ENCODE measurements at regions not wholly inside any gene's neighbourhood (a gene's known extent, or its start where the extent isn't known, plus 50 kb on each side); places are given as distances from the start of the nearest gene placed in this dataset.
"Not testable (repeated sequence)": the region's sequence is repeated elsewhere in the genome, so short reads cannot be mapped to it uniquely, and the experiment has no call there.

DNA sequence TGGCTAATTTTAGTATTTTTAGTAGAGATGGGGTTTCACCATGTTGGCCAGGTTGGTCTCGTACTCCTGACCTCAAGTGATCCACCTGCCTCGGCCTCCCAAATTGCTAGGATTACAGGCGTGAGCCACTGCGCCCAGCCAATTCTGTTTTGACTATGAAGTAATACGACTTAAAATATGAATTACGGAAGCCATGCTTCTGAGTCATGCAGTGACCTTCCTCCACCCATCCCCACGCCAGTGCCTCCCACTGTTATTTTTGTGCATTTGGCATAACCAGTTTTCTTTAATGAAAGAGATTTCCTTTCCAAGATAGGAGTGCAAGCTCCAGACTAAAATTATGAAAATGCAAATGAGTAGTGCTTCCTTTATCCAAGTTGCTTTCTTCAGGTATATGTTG is 101.0 kb upstream of the DAB2 start:
- TF ChIP-seq POLR2A, TAF1, SPI1, POLR2AphosphoS5, POU2F2 (IDR thresholded peaks at IDR 0.05; ENCODE audit: low read depth, low read length): not testable (repeated sequence)

Measured in GM12891 (cell line).